Renal cortex interstitium (tissue), 11 donors: ENCODE measurements at regions not wholly inside any gene's neighbourhood (a gene's known extent, or its start where the extent isn't known, plus 50 kb on each side); places are given as distances from the start of the nearest gene placed in this dataset.

Source experiments
- DNase-seq, 11 donors: peaks; one replicate each; pipeline ENCODE4 v3.0.0-alpha.2; 2013; ENCODE audit warnings: low read depth in 9 of 11, low spot score in 4 of 11; ENCODE audit errors: extremely low read depth in 1 of 11

GRCh38 chr2:65799141-65799854 is 366.9 kb upstream of the SPRED2 start:
- no peak for DNase-seq

- no peak for DNase-seq
These were observed 366.2 kb upstream of the SPRED2 start for GRCh38 chr2:65798641-65799040.

GRCh38 chr2:65794994-65795393 is 362.6 kb upstream of the SPRED2 start:
- no peak for DNase-seq

- DNase-seq: no peak
These were observed 359.1 kb upstream of the SPRED2 start for GRCh38 chr2:65791404-65791975.

- DNase-seq: no peak
These were observed 358.2 kb upstream of the SPRED2 start for GRCh38 chr2:65790676-65790935.

- DNase-seq: no peak
These were observed 357.7 kb upstream of the SPRED2 start for GRCh38 chr2:65789923-65790675.

GRCh38 chr2:65788556-65788955 is 356.2 kb upstream of the SPRED2 start:
- no peak for DNase-seq

- DNase-seq: no peak
These were observed 354.4 kb upstream of the SPRED2 start for GRCh38 chr2:65786765-65787164.

- peak in 7 of 11 donors; percentile 14 to 73 (median 44) for DNase-seq
These were observed 353.8 kb upstream of the SPRED2 start for GRCh38 chr2:65786007-65786717.

GRCh38 chr2:65782996-65783650 is 350.7 kb upstream of the SPRED2 start:
- no peak for DNase-seq

GRCh38 chr2:65782186-65782585 is 349.8 kb upstream of the SPRED2 start:
- DNase-seq: no peak

- DNase-seq: no peak
These were observed 349.4 kb upstream of the SPRED2 start for GRCh38 chr2:65781756-65782155.

GRCh38 chr2:65779021-65779420 is 346.6 kb upstream of the SPRED2 start:
- DNase-seq: no peak

GRCh38 chr2:65778137-65778536 is 345.7 kb upstream of the SPRED2 start:
- no peak for DNase-seq

GRCh38 chr2:65775839-65776238 is 343.4 kb upstream of the SPRED2 start:
- DNase-seq: peak in 1 of 11 donors; percentile 3

- DNase-seq: no peak
These were observed 335.5 kb upstream of the SPRED2 start for GRCh38 chr2:65767946-65768345.

- no peak for DNase-seq
These were observed 334.4 kb upstream of the SPRED2 start for GRCh38 chr2:65766768-65767267.

- peak in 3 of 11 donors; percentile 20 to 42 (median 31) for DNase-seq
These were observed 333.0 kb upstream of the SPRED2 start for GRCh38 chr2:65765376-65765775.

GRCh38 chr2:65762068-65762467 is 329.7 kb upstream of the SPRED2 start:
- no peak for DNase-seq
